ENCODE measurements at regions not wholly inside any gene's neighbourhood (a gene's known extent, or its start where the extent isn't known, plus 50 kb on each side); places are given as distances from the start of the nearest gene placed in this dataset.

GRCh38 chr20:58064411-58065010 is 163.9 kb downstream of the ANKRD60 start:
- DNase-seq, result no peak

GRCh38 chr20:58059260-58059544 is 169.3 kb downstream of the ANKRD60 start:
- no peak for DNase-seq

GRCh38 chr20:58058421-58059259 is 169.8 kb downstream of the ANKRD60 start:
- no peak for DNase-seq

GRCh38 chr20:58056921-58057686 is 171.3 kb downstream of the ANKRD60 start:
- no peak for DNase-seq

GRCh38 chr20:58056021-58056591 is 172.3 kb downstream of the ANKRD60 start:
- no peak for DNase-seq

GRCh38 chr20:58054780-58055373 is 173.6 kb downstream of the ANKRD60 start:
- DNase-seq, result peak in 8 of 14 donors; percentile 14 to 67 (median 30)

GRCh38 chr20:58054082-58054779 is 174.2 kb downstream of the ANKRD60 start:
- DNase-seq, result no peak

- DNase-seq, result no peak
These were observed 174.9 kb downstream of the ANKRD60 start for GRCh38 chr20:58053391-58054055.

- DNase-seq, result no peak
These were observed 177.1 kb downstream of the ANKRD60 start for GRCh38 chr20:58051367-58051766.

- no peak for DNase-seq
These were observed 180.3 kb downstream of the ANKRD60 start for GRCh38 chr20:58048096-58048702.

- no peak for DNase-seq
These were observed 182.1 kb downstream of the ANKRD60 start for GRCh38 chr20:58046311-58046710.

- no peak for DNase-seq
These were observed 182.9 kb downstream of the ANKRD60 start for GRCh38 chr20:58045579-58045978.

GRCh38 chr20:58044931-58045555 is 183.4 kb downstream of the ANKRD60 start:
- no peak for DNase-seq

- DNase-seq, result no peak
These were observed 184.2 kb downstream of the ANKRD60 start for GRCh38 chr20:58044286-58044685.

- no peak for DNase-seq
These were observed 185.0 kb downstream of the ANKRD60 start for GRCh38 chr20:58043236-58044140.

GRCh38 chr20:58042591-58042990 is 185.9 kb downstream of the ANKRD60 start:
- DNase-seq, result no peak

- DNase-seq, result no peak
These were observed 187.8 kb downstream of the ANKRD60 start for GRCh38 chr20:58040447-58041290.
